AG10803 (cell line): ENCODE measurements at regions not wholly inside any gene's neighbourhood (a gene's known extent, or its start where the extent isn't known, plus 50 kb on each side); places are given as distances from the start of the nearest gene placed in this dataset.

ENCODE experiments used
- DNase-seq: peaks from one replicate; pipeline ENCODE4 v3.0.0; 2010; ENCODE audit warnings: low read depth
- H3K4me3 ChIP-seq: 2 replicates; pipeline ENCODE4 v1.5.1; 2011; ENCODE audit warnings: mild to moderate bottlenecking, low read length, control low read depth
- CTCF ChIP-seq: conservative IDR thresholded peaks from 2 replicates; pipeline ENCODE4 v1.5.1; 2011; ENCODE audit warnings: mild to moderate bottlenecking, low read length, control low read depth, inconsistent platforms

- DNase-seq: no peak
- TF ChIP-seq CTCF: no peak
- no peak overlapping the region for H3K4me3 ChIP-seq
Measured at GRCh38 chr14:31963587-31963986, 113.5 kb upstream of the ARHGAP5 start.

DNA sequence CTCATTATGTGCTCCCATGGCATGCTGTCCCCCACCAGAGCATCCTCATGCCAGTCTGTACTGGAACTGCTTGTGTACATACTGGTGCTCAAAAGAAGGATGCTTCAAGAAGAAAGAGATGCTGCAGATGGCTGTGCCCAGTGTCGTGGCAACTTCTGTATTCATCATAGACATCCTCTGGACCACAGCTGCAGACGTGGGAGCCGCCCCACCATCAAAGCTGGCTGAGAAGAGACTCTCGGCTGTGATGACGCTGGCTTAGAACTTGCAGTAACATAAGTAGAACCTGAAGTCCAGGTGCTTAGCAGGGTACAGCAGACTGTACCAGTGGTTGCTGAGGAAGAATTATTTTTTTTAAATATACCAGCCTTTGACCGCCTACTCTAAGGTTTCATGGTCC is 112.6 kb upstream of the ARHGAP5 start:
- TF ChIP-seq CTCF: no peak
- DNase-seq: no peak
- no peak overlapping the region for H3K4me3 ChIP-seq

GRCh38 chr14:31965071-31965734 is 111.9 kb upstream of the ARHGAP5 start:
- no peak overlapping the region for H3K4me3 ChIP-seq
- TF ChIP-seq CTCF: no peak
- no peak for DNase-seq

DNA sequence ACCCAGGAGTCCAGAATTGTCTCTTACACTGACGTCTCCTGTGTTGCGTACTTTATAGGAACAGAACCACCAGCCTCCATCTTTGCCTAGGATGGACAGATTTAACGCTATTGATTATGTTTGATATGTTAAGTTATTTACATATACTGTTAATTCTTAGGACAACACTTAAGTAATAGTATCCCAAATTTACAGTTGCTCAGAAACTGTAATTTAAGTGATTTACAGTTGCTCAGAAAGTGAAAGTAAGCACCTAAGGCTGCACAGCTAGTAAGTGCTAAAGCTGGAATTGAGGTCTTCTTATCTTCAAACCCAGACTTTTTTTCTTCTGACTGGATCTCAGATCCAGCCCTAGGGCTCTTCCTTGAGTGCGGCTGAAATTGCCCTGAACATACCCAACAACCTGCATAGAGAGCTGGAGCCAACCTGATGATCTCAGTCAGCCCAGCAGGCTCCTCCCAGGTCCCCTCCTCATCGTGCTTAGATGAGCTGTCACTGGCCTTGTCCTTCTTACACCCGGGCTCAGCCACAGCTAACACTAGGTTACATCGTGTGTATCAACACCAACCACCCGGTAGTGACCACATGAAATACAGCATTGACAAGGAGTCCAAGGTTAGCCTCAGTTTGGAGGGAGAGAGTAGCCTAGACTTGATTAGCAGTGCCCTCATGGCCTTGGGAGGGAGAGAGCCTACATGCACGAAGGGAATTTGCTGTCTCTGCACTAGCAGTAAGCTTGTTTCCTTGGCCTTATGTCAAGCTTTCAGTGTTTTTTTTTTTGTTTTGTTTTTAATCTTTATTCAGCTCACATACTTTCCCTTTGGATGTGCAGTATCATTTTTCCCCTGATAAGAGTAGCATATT is 111.1 kb upstream of the ARHGAP5 start:
- no peak for DNase-seq
- no peak overlapping the region for H3K4me3 ChIP-seq
- no peak for TF ChIP-seq CTCF

- DNase-seq: peak; percentile 38
- TF ChIP-seq CTCF: no peak
- H3K4me3 ChIP-seq: no peak overlapping the region
Measured at GRCh38 chr14:31966896-31967668, 110.0 kb upstream of the ARHGAP5 start.

GRCh38 chr14:31967669-31967975 is 109.5 kb upstream of the ARHGAP5 start:
- no peak for TF ChIP-seq CTCF
- H3K4me3 ChIP-seq: no peak overlapping the region
- no peak for DNase-seq
